HCT116 (cell line): ENCODE measurements at regions not wholly inside any gene's neighbourhood (a gene's known extent, or its start where the extent isn't known, plus 50 kb on each side); places are given as distances from the start of the nearest gene placed in this dataset.

Experiments
- ATAC-seq: fragments of 200-7000 bp; cut with Tn5 transposase; 2 replicates; pipeline ENCODE4 v1.9.1; 2020; ENCODE audit warnings: mild to moderate bottlenecking, moderate library complexity
- BruUV-seq: library from RNA; stranded (reverse); fragments of 400-500 nt; replicated peaks from 2 replicates; lab custom pipeline; 2021; lab: Mats Ljungman, UMichigan
- CTCF ChIA-PET: fragments of 300-600 bp; sonication (Branson Sonifier 250); formaldehyde crosslinking; loops from one replicate; lab custom pipeline; 2021; ENCODE audit warnings: antibody characterized with exemption; lab: Charles Lee
- POLR2A ChIA-PET: fragments of 300-600, 350-600 bp; sonication (Branson Sonifier 250); formaldehyde crosslinking; loops from one replicate; lab custom pipeline; 2021; ENCODE audit warnings: antibody characterized with exemption; lab: Charles Lee
- RAD21 ChIA-PET, 2 experiments: fragments of 300-600 bp; sonication (Branson Sonifier 250); formaldehyde crosslinking; loops; one replicate each; lab custom pipeline; 2023; ENCODE audit warnings: low total read pairs in 2 of 2; ENCODE audit not compliant: uncharacterized antibody in 2 of 2, unreplicated experiment in 2 of 2, low non-redundant PET in 1 of 2; lab: Charles Lee
- DNase-seq: peaks from one replicate; pipeline ENCODE4 v3.0.0-alpha.2; 2010; ENCODE audit warnings: low read depth, low spot score
- H2AFZ ChIP-seq: fragments of 200-600 bp; shearing (Covaris generic), sonication (generic); 2 replicates; pipeline ENCODE4 v1.6.1; 2017; ENCODE audit warnings: low read depth, mixed run types, mixed read lengths, antibody characterized with exemption, low read length; ENCODE audit not compliant: poor library complexity, severe bottlenecking
- H3K27ac ChIP-seq: 2 replicates; pipeline ENCODE4 v1.5.1; 2012; ENCODE audit warnings: low read depth, low read length
- H3K27me3 ChIP-seq: fragments of 200-600 bp; sonication (generic); 2 replicates; pipeline ENCODE4 v1.6.1; 2016; ENCODE audit warnings: mixed run types, low read length, mixed read lengths; ENCODE audit not compliant: insufficient read depth
- H3K36me3 ChIP-seq, 2 experiments: fragments of 200-500 bp in 1 of 2; fragments of 200-600 bp in 1 of 2; sonication (Bioruptor generic) in 1 of 2; sonication (generic) in 1 of 2; 2 replicates each; pipeline versions ENCODE4 v1.5.1 to v1.6.1; 2014 to 2016; ENCODE audit warnings: low read length in 2 of 2, inconsistent platforms in 1 of 2, mixed read lengths in 1 of 2, mixed run types in 1 of 2; ENCODE audit not compliant: insufficient read depth in 2 of 2, control insufficient read depth in 1 of 2
- H3K4me1 ChIP-seq, 2 experiments: fragments of 200-600 bp in 1 of 2; sonication (generic) in 1 of 2; 2 replicates each; pipeline versions ENCODE4 v1.5.1 to v1.6.1; 2012 to 2017; ENCODE audit warnings: low read length in 2 of 2, inconsistent platforms in 1 of 2, mild to moderate bottlenecking in 1 of 2, mixed read lengths in 1 of 2, mixed run types in 1 of 2, moderate library complexity in 1 of 2; ENCODE audit not compliant: insufficient read depth in 2 of 2, control insufficient read depth in 1 of 2
- H3K4me2 ChIP-seq: fragments of 200-600 bp; sonication (generic); 2 replicates; pipeline ENCODE4 v1.6.1; 2017; ENCODE audit warnings: mixed run types, low read length, mixed read lengths
- H3K4me3 ChIP-seq, 2 experiments: fragments of 200-600 bp in 1 of 2; sonication (generic) in 1 of 2; replicated peaks in 1 of 2; 2 replicates each; pipeline ENCODE4 v1.5.1; 2011 to 2016; ENCODE audit warnings: low read length in 2 of 2, control low read depth in 1 of 2, low read depth in 1 of 2, mild to moderate bottlenecking in 1 of 2, mixed read lengths in 1 of 2, mixed run types in 1 of 2
- H3K79me2 ChIP-seq: fragments of 200-600 bp; sonication (generic); 2 replicates; pipeline ENCODE4 v1.6.1; 2017; ENCODE audit warnings: mild to moderate bottlenecking, mixed run types, low read length, moderate library complexity, mixed read lengths; ENCODE audit not compliant: insufficient read depth
- H3K9ac ChIP-seq: fragments of 200-600 bp; sonication (generic); 2 replicates; pipeline ENCODE4 v1.6.1; 2016; ENCODE audit warnings: low read length, mixed read lengths
- H3K9me2 ChIP-seq: fragments of 200-600 bp; sonication (generic), shearing (Covaris generic); 2 replicates; pipeline ENCODE4 v1.6.1; 2017; ENCODE audit warnings: mixed run types, mild to moderate bottlenecking, moderate library complexity; ENCODE audit not compliant: insufficient read depth
- H3K9me3 ChIP-seq, 2 experiments: fragments of 200-500 bp in 1 of 2; fragments of 200-600 bp in 1 of 2; sonication (Bioruptor generic) in 1 of 2; sonication (generic) in 1 of 2; 2 replicates each; pipeline ENCODE4 v1.6.1; 2014 to 2017; ENCODE audit warnings: low read length in 2 of 2, mixed read lengths in 2 of 2, inconsistent platforms in 1 of 2, low read depth in 1 of 2, mild to moderate bottlenecking in 1 of 2, mixed run types in 1 of 2, moderate library complexity in 1 of 2; ENCODE audit not compliant: control insufficient read depth in 1 of 2, insufficient read depth in 1 of 2
- H4K20me1 ChIP-seq: fragments of 200-600 bp; sonication (generic), shearing (Covaris generic); 2 replicates; pipeline ENCODE4 v1.6.1; 2017; ENCODE audit warnings: mixed run types, mild to moderate bottlenecking, moderate library complexity; ENCODE audit not compliant: insufficient read depth
- CBX3 ChIP-seq: IDR thresholded peaks from 2 replicates; pipeline ENCODE4 v1.6.1; 2012; ENCODE audit warnings: low read depth
- CEBPB ChIP-seq: IDR thresholded peaks from 2 replicates; pipeline ENCODE4 v1.6.1; 2012; ENCODE audit warnings: low read depth
- EGR1 ChIP-seq: IDR thresholded peaks from 2 replicates; pipeline ENCODE4 v1.6.1; 2012; ENCODE audit warnings: low read depth
- ELF1 ChIP-seq: IDR thresholded peaks from 2 replicates; pipeline ENCODE4 v1.6.1; 2012; ENCODE audit warnings: low read depth, borderline replicate concordance
- EZH2 ChIP-seq: fragments of 200-600 bp; sonication (generic); IDR thresholded peaks from 2 replicates; pipeline ENCODE4 v1.6.1; 2017; ENCODE audit warnings: antibody characterized with exemption, mixed run types
- FOSL1 ChIP-seq: IDR thresholded peaks from 2 replicates; pipeline ENCODE4 v1.6.1; 2012; ENCODE audit warnings: low read depth
- JUND ChIP-seq: IDR thresholded peaks from 2 replicates; pipeline ENCODE4 v1.6.1; 2012
- POLR2A ChIP-seq: IDR thresholded peaks from 2 replicates; pipeline ENCODE4 v1.7.0; 2011; ENCODE audit warnings: borderline replicate concordance; ENCODE audit not compliant: insufficient read depth, insufficient read length; ENCODE audit errors: extremely low read depth
- POLR2AphosphoS5 ChIP-seq: IDR thresholded peaks from 2 replicates; pipeline ENCODE4 v1.6.1; 2011; ENCODE audit warnings: mild to moderate bottlenecking, low read depth, low read length, moderate library complexity
- RAD21 ChIP-seq: IDR thresholded peaks from 2 replicates; pipeline ENCODE4 v1.6.1; 2012; ENCODE audit warnings: low read depth, mild to moderate bottlenecking
- SIN3A ChIP-seq: IDR thresholded peaks from 2 replicates; pipeline ENCODE4 v1.6.1; 2012; ENCODE audit warnings: low read depth
- SP1 ChIP-seq: IDR thresholded peaks from 2 replicates; pipeline ENCODE4 v1.6.1; 2012; ENCODE audit warnings: low read depth
- TCF7L2 ChIP-seq: IDR thresholded peaks from 2 replicates; pipeline ENCODE4 v1.7.0; 2011; ENCODE audit warnings: borderline replicate concordance, inconsistent platforms; ENCODE audit not compliant: insufficient read depth, insufficient read length; ENCODE audit errors: extremely low read depth
- ZFX ChIP-seq: fragments of 450-650 bp; IDR thresholded peaks from 2 replicates; pipeline ENCODE4 v1.6.1; 2017
- ZNF274 ChIP-seq: fragments of 200-500 bp; sonication (Bioruptor generic); IDR thresholded peaks from 2 replicates; pipeline ENCODE4 v1.6.1; 2014; ENCODE audit warnings: mild to moderate bottlenecking, low read depth, low read length, inconsistent platforms
- intact Hi-C: fragments of 100-400 bp; cut with micrococcal nuclease; formaldehyde crosslinking; loops from 2 replicates; pipeline ENCODE4 v1.10.0; 2022
- TF ChIP-seq, protein P1 (sequence below): IDR thresholded peaks from 2 replicates; pipeline ENCODE4 v1.6.1; 2012
- TF ChIP-seq, protein P2 (sequence below), 3 experiments: fragments of 200-600 bp in 1 of 3; sonication (generic) in 1 of 3; IDR thresholded peaks in 2 of 3; conservative IDR thresholded peaks in 1 of 3; 2 replicates each; pipeline ENCODE4 v1.5.1; 2012 to 2017; ENCODE audit warnings: low read depth in 2 of 3, low read length in 2 of 3, antibody characterized with exemption in 1 of 3, borderline replicate concordance in 1 of 3, control low read depth in 1 of 3, mild to moderate bottlenecking in 1 of 3, mixed read lengths in 1 of 3, mixed run types in 1 of 3, moderate library complexity in 1 of 3; ENCODE audit not compliant: insufficient read depth in 1 of 3
- TF ChIP-seq, protein P3 (sequence below): IDR thresholded peaks from 2 replicates; pipeline ENCODE4 v1.6.1; 2012; ENCODE audit warnings: low read depth
- TF ChIP-seq, protein P4 (sequence below): IDR thresholded peaks from 2 replicates; pipeline ENCODE4 v1.6.1; 2011; ENCODE audit warnings: mild to moderate bottlenecking, low read length, moderate library complexity; ENCODE audit not compliant: insufficient replicate concordance; ENCODE audit errors: extremely low read depth

GRCh38 chr5:33035851-33036527 lies 324.9 kb downstream of the NPR3 start (continued):
- TF ChIP-seq, protein P1, sequence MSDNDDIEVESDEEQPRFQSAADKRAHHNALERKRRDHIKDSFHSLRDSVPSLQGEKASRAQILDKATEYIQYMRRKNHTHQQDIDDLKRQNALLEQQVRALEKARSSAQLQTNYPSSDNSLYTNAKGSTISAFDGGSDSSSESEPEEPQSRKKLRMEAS: no peak

DNA sequence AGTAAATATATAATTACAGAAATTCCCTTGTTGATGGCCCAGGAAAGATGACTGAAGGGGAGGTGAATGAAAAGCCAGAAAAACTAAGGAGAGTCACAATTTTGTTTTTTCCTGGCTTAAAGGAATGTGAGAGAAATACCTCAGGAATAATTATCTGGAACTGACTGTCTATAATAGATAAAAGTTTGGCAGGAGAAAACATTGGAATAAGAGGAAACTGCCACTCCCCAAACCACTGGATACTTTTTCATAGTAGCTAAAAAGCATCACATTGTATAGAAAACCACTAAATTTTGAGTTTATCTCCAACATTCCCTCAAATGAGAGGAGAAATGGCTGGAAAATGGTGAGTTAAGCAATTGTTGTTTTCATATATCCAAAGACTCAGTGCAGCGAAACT lies 326.0 kb downstream of the NPR3 start:
- Histone ChIP-seq H3K4me3 (no peak overlapping the region), H3K27me3 (no peaks in the 10 kb centered on the region), H3K9me3 (0 out of 4 replicates have a peak, but pooled peaks cover 0 to 3% of the 10 kb centered on the region in 2 experiments), H4K20me1 (no peaks in the 10 kb centered on the region), H2AFZ (no peak overlapping the region), H3K4me2 (no peak overlapping the region), H3K79me2 (no peaks in the 10 kb centered on the region), H3K9me2 (no peaks in the 10 kb centered on the region), H3K9ac (no peak overlapping the region), H3K27ac (no peak overlapping the region), H3K36me3 (no peaks in the 10 kb centered on the region), H3K4me1 (no peaks in the 10 kb centered on the region)
- intact Hi-C loops: no loop called here
- no peak for DNase-seq
- TF ChIP-seq SP1 (no peak), EZH2 (no peak), ZFX (no peak), POLR2AphosphoS5 (no peak), ELF1 (no peak), RAD21 (no peak), POLR2A (no peak), TCF7L2 (no peak), FOSL1 (no peak), ZNF274 (no peak), SIN3A (no peak), CEBPB (no peak), CBX3 (no peak), JUND (no peak), EGR1 (no peak)
- TF ChIP-seq, protein P2, sequence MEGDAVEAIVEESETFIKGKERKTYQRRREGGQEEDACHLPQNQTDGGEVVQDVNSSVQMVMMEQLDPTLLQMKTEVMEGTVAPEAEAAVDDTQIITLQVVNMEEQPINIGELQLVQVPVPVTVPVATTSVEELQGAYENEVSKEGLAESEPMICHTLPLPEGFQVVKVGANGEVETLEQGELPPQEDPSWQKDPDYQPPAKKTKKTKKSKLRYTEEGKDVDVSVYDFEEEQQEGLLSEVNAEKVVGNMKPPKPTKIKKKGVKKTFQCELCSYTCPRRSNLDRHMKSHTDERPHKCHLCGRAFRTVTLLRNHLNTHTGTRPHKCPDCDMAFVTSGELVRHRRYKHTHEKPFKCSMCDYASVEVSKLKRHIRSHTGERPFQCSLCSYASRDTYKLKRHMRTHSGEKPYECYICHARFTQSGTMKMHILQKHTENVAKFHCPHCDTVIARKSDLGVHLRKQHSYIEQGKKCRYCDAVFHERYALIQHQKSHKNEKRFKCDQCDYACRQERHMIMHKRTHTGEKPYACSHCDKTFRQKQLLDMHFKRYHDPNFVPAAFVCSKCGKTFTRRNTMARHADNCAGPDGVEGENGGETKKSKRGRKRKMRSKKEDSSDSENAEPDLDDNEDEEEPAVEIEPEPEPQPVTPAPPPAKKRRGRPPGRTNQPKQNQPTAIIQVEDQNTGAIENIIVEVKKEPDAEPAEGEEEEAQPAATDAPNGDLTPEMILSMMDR (IDR thresholded peaks at IDR 0.05 in 2 of 3, conservative IDR thresholded peaks at IDR 0.05 in 1 of 3; ENCODE audit: borderline replicate concordance in 1 of 3, insufficient read depth in 1 of 3, low read depth in 2 of 3, low read length in 2 of 3): no peak
- TF ChIP-seq, protein P3, sequence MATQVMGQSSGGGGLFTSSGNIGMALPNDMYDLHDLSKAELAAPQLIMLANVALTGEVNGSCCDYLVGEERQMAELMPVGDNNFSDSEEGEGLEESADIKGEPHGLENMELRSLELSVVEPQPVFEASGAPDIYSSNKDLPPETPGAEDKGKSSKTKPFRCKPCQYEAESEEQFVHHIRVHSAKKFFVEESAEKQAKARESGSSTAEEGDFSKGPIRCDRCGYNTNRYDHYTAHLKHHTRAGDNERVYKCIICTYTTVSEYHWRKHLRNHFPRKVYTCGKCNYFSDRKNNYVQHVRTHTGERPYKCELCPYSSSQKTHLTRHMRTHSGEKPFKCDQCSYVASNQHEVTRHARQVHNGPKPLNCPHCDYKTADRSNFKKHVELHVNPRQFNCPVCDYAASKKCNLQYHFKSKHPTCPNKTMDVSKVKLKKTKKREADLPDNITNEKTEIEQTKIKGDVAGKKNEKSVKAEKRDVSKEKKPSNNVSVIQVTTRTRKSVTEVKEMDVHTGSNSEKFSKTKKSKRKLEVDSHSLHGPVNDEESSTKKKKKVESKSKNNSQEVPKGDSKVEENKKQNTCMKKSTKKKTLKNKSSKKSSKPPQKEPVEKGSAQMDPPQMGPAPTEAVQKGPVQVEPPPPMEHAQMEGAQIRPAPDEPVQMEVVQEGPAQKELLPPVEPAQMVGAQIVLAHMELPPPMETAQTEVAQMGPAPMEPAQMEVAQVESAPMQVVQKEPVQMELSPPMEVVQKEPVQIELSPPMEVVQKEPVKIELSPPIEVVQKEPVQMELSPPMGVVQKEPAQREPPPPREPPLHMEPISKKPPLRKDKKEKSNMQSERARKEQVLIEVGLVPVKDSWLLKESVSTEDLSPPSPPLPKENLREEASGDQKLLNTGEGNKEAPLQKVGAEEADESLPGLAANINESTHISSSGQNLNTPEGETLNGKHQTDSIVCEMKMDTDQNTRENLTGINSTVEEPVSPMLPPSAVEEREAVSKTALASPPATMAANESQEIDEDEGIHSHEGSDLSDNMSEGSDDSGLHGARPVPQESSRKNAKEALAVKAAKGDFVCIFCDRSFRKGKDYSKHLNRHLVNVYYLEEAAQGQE: no peak
- TF ChIP-seq, protein P4, sequence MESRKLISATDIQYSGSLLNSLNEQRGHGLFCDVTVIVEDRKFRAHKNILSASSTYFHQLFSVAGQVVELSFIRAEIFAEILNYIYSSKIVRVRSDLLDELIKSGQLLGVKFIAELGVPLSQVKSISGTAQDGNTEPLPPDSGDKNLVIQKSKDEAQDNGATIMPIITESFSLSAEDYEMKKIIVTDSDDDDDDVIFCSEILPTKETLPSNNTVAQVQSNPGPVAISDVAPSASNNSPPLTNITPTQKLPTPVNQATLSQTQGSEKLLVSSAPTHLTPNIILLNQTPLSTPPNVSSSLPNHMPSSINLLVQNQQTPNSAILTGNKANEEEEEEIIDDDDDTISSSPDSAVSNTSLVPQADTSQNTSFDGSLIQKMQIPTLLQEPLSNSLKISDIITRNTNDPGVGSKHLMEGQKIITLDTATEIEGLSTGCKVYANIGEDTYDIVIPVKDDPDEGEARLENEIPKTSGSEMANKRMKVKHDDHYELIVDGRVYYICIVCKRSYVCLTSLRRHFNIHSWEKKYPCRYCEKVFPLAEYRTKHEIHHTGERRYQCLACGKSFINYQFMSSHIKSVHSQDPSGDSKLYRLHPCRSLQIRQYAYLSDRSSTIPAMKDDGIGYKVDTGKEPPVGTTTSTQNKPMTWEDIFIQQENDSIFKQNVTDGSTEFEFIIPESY: no peak
- RAD21 ChIA-PET: no interaction called here
- BruUV-seq: no TSS peak
- CTCF ChIA-PET: no interaction called here
- ATAC-seq: no peak
- POLR2A ChIA-PET: no interaction called here
